PC-3 (cell line): ENCODE measurements at regions not wholly inside any gene's neighbourhood (a gene's known extent, or its start where the extent isn't known, plus 50 kb on each side); places are given as distances from the start of the nearest gene placed in this dataset.

Source experiments
- ATAC-seq: fragments of 200-7000 bp; cut with Tn5 transposase; 2 replicates; pipeline ENCODE4 v1.9.1; 2020; ENCODE audit warnings: mild to moderate bottlenecking, moderate library complexity
- BruUV-seq: library from RNA; stranded (reverse); fragments of 400-500 nt; replicated peaks from 2 replicates; lab custom pipeline; 2021; lab: Mats Ljungman, UMichigan
- CTCF ChIA-PET: fragments of 300-600 bp; sonication (Branson Sonifier 250); formaldehyde crosslinking; loops from one replicate; lab custom pipeline; 2022; ENCODE audit warnings: antibody characterized with exemption; lab: Charles Lee
- POLR2A ChIA-PET: fragments of 300-600 bp; sonication (Branson Sonifier 250); formaldehyde crosslinking; loops from one replicate; lab custom pipeline; 2022; ENCODE audit warnings: antibody characterized with exemption; ENCODE audit not compliant: unreplicated experiment; lab: Charles Lee
- DNase-seq: peaks from one replicate; pipeline ENCODE4 v3.0.0-alpha.2; 2015
- H2AFZ ChIP-seq: fragments of 300-600 bp; sonication (generic); 2 replicates; pipeline ENCODE4 v1.6.0; 2016; ENCODE audit warnings: antibody characterized with exemption, low read length
- H3F3A ChIP-seq: fragments of 300-600 bp; sonication (generic); one replicate; pipeline ENCODE4 v1.6.0; 2017; ENCODE audit warnings: antibody characterized with exemption, low read length, control low read depth, mild to moderate bottlenecking; ENCODE audit not compliant: unreplicated experiment
- H3K27ac ChIP-seq: fragments of 300-600 bp; sonication (generic); 2 replicates; pipeline ENCODE4 v1.5.1; 2016; ENCODE audit warnings: mild to moderate bottlenecking, low read length
- H3K27me3 ChIP-seq: fragments of 300-600 bp; sonication (generic); 2 replicates; pipeline ENCODE4 v1.6.1; 2016; ENCODE audit warnings: low read length, mixed read lengths
- H3K36me3 ChIP-seq: fragments of 300-600 bp; sonication (generic); 2 replicates; pipeline ENCODE4 v1.6.1; 2016; ENCODE audit warnings: low read depth, mixed run types, low read length, mixed read lengths
- H3K4me1 ChIP-seq: fragments of 300-600 bp; sonication (generic); 2 replicates; pipeline ENCODE4 v1.5.1; 2016; ENCODE audit warnings: low read length; ENCODE audit not compliant: insufficient read depth
- H3K4me2 ChIP-seq: fragments of 300-600 bp; sonication (generic); 2 replicates; pipeline ENCODE4 v1.6.0; 2016; ENCODE audit warnings: low read length
- H3K4me3 ChIP-seq: fragments of 300-600 bp; sonication (generic); 2 replicates; pipeline ENCODE4 v1.5.1; 2016; ENCODE audit warnings: mild to moderate bottlenecking, low read length, mixed read lengths
- H3K79me2 ChIP-seq: fragments of 300-600 bp; sonication (generic); 2 replicates; pipeline ENCODE4 v1.6.1; 2017; ENCODE audit warnings: low read length, mixed read lengths
- H3K9ac ChIP-seq: fragments of 300-600 bp; sonication (generic); 2 replicates; pipeline ENCODE4 v1.6.0; 2016; ENCODE audit warnings: mild to moderate bottlenecking, low read length
- H3K9me2 ChIP-seq: fragments of 300-600 bp; sonication (generic); replicated peaks from 2 replicates; pipeline ENCODE4 v1.6.1; 2016; ENCODE audit warnings: mixed run types, low read length, mixed read lengths
- H3K9me3 ChIP-seq: fragments of 300-600 bp; sonication (generic); 2 replicates; pipeline ENCODE4 v1.6.1; 2016; ENCODE audit warnings: low read length, mixed read lengths
- H4K20me1 ChIP-seq: fragments of 300-600 bp; sonication (generic); 2 replicates; pipeline ENCODE4 v1.6.1; 2016; ENCODE audit warnings: low read length, mixed read lengths
- CTCF ChIP-seq: fragments of 300-600 bp; sonication (generic); conservative IDR thresholded peaks from 2 replicates; pipeline ENCODE4 v1.5.1; 2017; ENCODE audit warnings: antibody characterized with exemption, low read depth, mild to moderate bottlenecking, low read length
- EZH2 ChIP-seq: fragments of 300-600 bp; sonication (generic); IDR thresholded peaks from one replicate; pipeline ENCODE4 v1.6.1; 2017; ENCODE audit warnings: antibody characterized with exemption, mild to moderate bottlenecking, low read length; ENCODE audit not compliant: unreplicated experiment
- EZH2phosphoT487 ChIP-seq: fragments of 300-600 bp; sonication (generic); IDR thresholded peaks from 2 replicates; pipeline ENCODE4 v1.6.1; 2018; ENCODE audit warnings: mild to moderate bottlenecking, antibody characterized with exemption, low read length, borderline replicate concordance
- intact Hi-C: fragments of 100-400 bp; cut with micrococcal nuclease; formaldehyde crosslinking; loops from 2 replicates; pipeline ENCODE4 v1.9.0; 2023

- H2AFZ ChIP-seq: no peak overlapping the region
- ChIA-PET POLR2A (no interaction called here), CTCF (no interaction called here)
- no peak overlapping the region for H3K9ac ChIP-seq
- H3K4me2 ChIP-seq: no peak overlapping the region
- no peak overlapping the region for H3K4me3 ChIP-seq
- BruUV-seq: no TSS peak
- TF ChIP-seq CTCF: no peak
- TF ChIP-seq EZH2: no peak
- no peak for TF ChIP-seq EZH2phosphoT487
- H3K27me3 ChIP-seq: no peaks in the 10 kb centered on the region
- no peaks in the 10 kb centered on the region for H4K20me1 ChIP-seq
- ATAC-seq: no peak
- no peaks in the 10 kb centered on the region for H3F3A ChIP-seq
- intact Hi-C loops: no loop called here
- H3K79me2 ChIP-seq: no peaks in the 10 kb centered on the region
- H3K9me3 ChIP-seq: peaks cover 22% of the 10 kb centered on the region
- H3K27ac ChIP-seq: no peak overlapping the region
- H3K36me3 ChIP-seq: no peaks in the 10 kb centered on the region
- no peaks in the 10 kb centered on the region for H3K4me1 ChIP-seq
- DNase-seq: peak; percentile 28
- H3K9me2 ChIP-seq: no peaks in the 10 kb centered on the region
Observed at GRCh38 chr17:53193044-53193443, 629.7 kb upstream of the KIF2B start.

- Histone ChIP-seq H3K79me2 (no peaks in the 10 kb centered on the region), H4K20me1 (no peaks in the 10 kb centered on the region), H3K27me3 (no peaks in the 10 kb centered on the region), H3K36me3 (no peaks in the 10 kb centered on the region), H3K4me1 (no peaks in the 10 kb centered on the region), H3K9me3 (peaks cover 21% of the 10 kb centered on the region), H3K4me3 (no peak overlapping the region), H3F3A (no peaks in the 10 kb centered on the region), H2AFZ (no peak overlapping the region), H3K9ac (no peak overlapping the region), H3K9me2 (no peaks in the 10 kb centered on the region), H3K27ac (no peak overlapping the region), H3K4me2 (no peak overlapping the region)
- TF ChIP-seq EZH2phosphoT487: no peak
- TF ChIP-seq EZH2: no peak
- TF ChIP-seq CTCF: no peak
- no TSS peak for BruUV-seq
- CTCF ChIA-PET: no interaction called here
- DNase-seq (no peak), ATAC-seq (no peak)
- POLR2A ChIA-PET: no interaction called here
- intact Hi-C loops: no loop called here
Observed at GRCh38 chr17:53191878-53192277, 630.8 kb upstream of the KIF2B start.

GRCh38 chr17:53186001-53186400 lies 636.7 kb upstream of the KIF2B start:
- ChIA-PET POLR2A (interaction anchor here (0.6 kb wide), 1 partner anchor 1445 kb away, joined by 3 read pairs; no protein-coding TSS in a partner anchor), CTCF (no interaction called here)
- no peak for TF ChIP-seq EZH2phosphoT487
- no peak for TF ChIP-seq CTCF
- TF ChIP-seq EZH2: no peak
- Histone ChIP-seq H4K20me1 (no peaks in the 10 kb centered on the region), H3K4me2 (no peak overlapping the region), H3K9me3 (peaks cover 26% of the 10 kb centered on the region), H3K36me3 (no peaks in the 10 kb centered on the region), H3K27ac (no peak overlapping the region), H3K4me1 (no peaks in the 10 kb centered on the region), H3F3A (no peaks in the 10 kb centered on the region), H3K79me2 (no peaks in the 10 kb centered on the region), H2AFZ (no peak overlapping the region), H3K9ac (no peak overlapping the region), H3K4me3 (no peak overlapping the region), H3K27me3 (no peaks in the 10 kb centered on the region), H3K9me2 (no peaks in the 10 kb centered on the region)
- DNase-seq: no peak
- no peak for ATAC-seq
- intact Hi-C loops: no loop called here
- BruUV-seq: no TSS peak
